Islet precursor cell (in vitro differentiated cells): ENCODE measurements at regions not wholly inside any gene's neighbourhood (a gene's known extent, or its start where the extent isn't known, plus 50 kb on each side); places are given as distances from the start of the nearest gene placed in this dataset.
"Not testable (repeated sequence)": the region's sequence is repeated elsewhere in the genome, so short reads cannot be mapped to it uniquely, and the experiment has no call there.

Experiments used
- DNase-seq: peaks from one replicate; pipeline ENCODE4 v3.0.0-alpha.2; 2018

DNA sequence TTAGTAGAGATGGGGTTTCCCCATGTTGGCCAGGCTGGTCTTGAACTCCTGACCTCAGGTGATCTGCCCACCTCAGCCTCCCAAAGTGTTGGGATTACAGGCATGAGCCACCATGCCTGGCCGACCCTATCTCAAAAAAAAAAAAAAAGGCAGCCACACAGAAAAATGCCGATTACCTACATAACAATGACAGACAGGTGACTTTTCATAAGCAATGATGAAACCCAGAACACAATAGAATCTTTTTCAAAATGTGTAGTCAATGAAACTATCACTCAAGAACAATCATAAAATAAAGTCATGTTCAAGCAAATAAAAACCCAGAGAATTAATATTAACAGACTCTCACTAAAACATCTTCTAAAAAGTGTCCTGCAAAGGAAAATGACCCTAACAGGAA, 135.6 kb upstream of the MVB12B start:
- not testable (repeated sequence) for DNase-seq

DNA sequence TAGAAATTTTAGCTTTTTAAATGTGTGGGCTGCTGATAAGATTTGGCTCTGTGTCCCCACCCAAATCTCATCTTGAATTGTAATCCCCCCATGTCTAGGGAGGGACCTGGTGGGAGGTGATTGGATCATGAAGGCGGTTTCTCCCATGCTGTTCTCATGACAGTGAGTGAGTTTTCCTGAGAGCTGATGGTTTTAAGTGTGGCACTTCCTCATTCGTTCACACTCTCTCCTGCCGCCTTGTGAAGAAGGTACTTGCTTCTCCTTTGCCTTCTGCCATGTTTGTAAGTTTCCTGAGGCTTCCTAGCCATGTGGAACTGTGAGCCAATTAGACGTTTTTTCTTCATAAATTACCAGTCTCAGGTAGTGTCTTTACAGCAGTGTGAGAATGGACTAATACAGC, 127.8 kb upstream of the MVB12B start:
- no peak for DNase-seq

DNA sequence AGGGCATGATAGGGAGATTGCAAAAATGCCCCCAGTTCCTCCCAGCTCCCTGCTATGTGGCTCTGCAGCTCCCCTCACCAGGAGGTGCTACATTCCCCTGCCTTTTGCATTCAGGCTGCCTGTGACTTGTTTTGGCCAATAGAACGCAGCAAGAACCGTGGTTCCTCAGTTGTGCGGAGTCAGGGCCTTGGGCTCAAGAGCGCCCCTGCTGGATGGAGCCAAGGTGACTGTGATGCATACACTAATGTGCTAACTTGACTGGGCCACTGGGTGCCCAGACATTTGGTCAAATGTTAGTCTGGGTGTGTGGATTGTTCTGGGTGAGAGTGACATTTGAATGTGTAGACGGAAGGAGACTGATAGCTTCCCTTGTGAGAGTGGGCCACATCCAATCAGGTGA, 123.3 kb upstream of the MVB12B start:
- DNase-seq, result no peak

DNA sequence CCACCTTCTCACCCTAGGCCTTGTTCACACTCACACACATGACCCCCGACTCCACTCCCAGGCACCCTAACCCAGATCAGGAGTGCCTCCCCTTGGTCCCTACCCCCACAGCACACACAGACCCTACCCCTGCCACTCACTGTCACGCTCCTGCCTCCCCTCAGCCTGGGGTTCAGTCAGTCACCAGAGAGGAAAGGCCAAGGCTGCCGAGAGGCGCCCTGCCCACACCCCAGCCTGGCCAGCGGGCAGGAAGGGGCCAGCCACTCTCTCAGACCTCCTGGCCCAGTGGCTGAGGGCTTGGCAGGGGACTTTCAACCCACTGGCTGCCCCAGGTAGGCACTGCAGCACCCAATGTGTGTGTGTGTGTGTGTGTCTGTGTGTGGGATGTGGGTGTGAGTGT, 122.4 kb upstream of the MVB12B start:
- DNase-seq, result no peak

DNA sequence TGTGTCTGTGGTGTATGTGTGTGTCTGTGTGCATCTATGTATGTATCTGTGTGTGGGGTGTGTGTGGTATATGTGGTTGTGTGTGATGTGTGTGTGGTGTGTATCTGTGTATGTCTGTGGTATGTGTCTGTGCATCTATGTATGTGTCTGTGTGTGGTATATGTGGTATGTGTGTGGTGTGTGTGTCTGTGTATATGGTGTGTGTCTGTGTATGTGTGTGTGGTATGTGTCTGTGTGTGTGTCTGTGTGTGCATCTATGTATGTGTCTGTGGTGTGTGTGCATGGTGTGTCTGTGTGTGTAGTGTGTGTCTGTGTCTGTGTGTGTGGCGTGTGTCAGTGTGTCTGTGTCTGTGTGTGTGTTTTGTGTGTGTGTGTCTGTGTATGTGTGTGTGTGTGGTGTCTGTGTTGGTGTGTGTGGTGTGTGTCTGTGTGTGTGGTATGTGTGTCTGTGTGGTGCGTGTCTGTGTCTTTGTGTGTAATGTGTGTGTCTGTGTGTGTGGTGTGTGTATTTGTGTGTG, 121.9 kb upstream of the MVB12B start:
- DNase-seq, result no peak

DNA sequence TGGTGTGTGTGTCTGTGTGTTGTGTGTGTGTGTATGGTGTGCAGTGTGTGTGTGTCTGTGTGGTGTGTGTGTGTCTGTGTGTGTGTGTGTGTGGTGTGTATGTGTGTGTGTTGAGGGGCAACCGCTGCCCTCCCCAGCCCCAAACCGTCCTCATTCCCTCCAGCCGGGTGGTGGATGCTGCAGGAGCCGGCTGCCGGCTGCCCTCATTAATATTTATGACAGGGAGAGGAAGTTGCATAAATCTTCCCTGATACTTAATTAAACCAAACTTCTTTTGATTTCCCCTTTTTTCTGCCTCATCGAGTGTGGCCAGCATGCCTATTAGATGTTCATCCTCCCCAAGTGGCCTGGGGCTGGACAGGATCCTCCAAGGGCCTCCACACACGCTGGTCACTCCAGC, 121.4 kb upstream of the MVB12B start:
- DNase-seq, result no peak

DNA sequence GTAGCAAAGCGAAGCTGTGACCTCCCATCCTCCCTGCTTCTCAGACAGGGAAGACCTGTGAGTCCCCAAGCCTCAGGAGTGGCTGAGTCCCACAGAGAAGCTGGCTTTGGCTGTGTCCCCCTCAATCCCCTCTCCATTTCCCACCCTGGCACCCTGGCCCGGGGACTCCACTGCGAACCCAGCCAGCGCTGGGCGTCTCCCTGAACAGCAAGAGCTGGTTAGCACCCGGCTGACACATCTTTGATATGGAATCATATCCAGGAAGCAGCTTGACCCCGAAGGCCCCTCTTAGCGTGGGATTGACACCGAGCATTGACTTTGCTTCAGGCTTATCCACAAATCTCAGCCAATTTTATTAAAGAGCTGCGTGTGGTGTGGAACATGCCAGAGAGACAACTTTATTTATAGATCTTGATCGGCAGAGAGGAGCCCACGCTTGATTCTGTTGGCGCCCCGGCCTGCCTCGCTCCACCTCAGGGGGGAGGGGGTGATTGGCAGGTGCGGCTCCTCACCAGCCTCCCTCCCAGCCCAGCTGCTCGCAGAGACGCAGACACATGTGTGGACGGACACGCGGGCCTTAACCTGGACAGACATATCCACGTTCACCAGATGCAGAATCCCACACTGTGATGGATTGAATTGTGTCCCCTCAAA, 120.7 kb upstream of the MVB12B start:
- no peak for DNase-seq

DNA sequence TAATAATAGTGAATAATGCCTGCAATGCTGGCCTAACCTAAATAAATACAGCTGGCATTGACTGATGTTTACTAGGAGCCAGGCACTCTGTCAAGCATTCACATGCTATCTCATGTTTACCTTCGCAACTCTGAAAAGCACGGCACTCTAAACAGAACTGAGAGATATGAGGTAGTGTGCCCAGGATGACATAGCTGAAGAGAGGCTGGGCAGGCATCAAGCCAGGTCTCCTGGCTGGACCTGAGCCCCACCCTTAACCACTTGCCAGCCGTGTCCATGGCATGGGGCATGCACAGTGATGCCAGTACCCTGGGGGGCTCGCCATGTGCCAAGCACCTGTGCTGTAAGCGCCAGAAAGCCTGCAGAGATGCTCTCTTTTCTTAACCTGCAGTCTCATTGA, 119.4 kb upstream of the MVB12B start:
- DNase-seq, result no peak

DNA sequence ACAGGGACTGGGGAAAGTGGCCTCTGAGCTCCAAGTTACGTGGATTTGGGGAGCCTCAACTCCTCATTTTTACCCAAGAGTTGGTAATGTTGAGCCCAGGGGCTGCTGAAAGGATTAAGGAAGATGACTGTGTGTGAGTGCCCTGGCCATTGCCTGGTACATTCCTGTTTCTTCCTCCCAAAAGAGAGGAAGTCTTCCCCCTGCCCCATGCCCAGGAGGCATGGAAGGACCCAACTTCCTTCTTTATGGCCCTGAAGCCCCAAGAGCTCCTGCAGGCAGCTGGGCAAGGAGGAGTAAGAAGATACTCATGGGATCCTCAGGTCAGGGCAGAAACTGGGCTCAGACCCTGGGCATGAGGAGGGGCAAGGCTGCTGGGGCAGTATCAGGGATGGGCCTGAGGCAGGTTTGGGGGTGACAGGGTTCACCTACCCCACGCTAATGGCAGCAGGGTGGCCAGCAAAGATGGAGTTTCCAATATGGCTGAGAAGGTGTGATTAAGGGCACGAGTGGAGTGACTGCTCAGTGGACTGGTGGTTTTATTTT, 118.3 kb upstream of the MVB12B start:
- no peak for DNase-seq

DNA sequence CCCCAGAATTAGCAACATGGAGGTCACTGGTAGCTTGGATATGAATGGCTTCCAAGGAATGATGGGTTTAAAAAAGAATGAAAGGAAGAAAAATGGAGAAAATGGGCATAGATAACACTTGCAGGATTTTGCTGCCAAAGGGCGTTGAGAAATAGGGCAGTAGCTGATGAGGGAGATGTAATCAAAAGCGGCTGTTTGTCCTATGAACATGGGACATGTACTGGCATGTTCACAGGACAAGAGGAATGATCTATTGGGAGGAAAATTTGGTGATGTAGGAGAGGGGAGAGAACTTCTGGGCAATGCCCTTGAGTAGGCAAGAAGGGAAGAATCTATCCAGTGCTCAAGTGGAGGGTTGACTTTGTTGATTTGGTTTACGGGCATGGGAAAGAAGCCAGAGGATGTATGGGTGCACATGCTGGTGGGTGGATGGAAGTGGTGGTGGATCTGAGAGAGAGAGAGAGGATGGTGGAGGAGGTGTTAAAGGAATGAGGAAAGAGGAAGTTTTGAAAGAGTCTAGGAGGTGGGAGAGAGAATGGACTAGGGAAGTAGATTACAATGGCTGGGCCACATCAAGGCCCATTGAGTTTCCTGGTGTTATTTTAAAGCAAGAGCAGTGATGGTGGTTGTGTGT, 115.1 kb upstream of the MVB12B start:
- DNase-seq, result no peak

DNA sequence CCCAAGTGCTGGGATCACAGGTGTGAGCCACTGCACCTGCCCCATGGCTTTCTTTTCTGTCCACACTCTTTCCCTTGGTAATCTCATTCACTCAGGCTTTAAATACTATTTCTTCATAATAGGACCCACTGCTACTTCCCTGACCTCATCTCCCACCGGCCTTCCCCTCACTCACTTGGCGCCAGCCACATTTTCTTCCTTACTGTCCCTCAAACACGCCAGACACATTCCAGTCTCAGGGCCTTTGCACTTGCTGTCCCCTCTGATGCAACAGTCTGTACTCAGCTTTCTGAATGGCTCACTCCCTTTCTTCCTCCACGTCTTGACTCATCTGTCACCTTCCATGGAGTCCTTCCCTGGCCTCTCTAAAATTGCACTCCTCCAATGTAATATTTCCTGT, 111.1 kb upstream of the MVB12B start:
- peak; percentile 21 for DNase-seq

DNA sequence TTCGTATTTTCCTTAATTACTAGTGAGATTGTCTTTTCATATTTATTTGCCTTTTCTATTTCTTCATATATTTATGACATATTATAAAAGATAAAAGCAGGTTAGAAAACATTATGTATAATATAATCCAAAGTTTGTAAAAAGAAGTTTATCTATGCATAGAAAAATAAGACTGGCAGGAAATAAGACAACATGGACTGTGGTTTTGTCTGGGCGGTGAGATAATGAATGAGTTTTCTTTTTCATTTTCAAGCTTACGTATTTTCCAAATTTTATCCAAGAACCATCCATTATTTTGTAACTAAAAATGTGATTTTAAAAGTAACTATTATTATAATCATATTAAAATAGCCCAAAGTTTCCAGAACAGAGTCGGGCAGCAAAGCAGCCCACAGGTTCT, 109.8 kb upstream of the MVB12B start:
- DNase-seq, result no peak

DNA sequence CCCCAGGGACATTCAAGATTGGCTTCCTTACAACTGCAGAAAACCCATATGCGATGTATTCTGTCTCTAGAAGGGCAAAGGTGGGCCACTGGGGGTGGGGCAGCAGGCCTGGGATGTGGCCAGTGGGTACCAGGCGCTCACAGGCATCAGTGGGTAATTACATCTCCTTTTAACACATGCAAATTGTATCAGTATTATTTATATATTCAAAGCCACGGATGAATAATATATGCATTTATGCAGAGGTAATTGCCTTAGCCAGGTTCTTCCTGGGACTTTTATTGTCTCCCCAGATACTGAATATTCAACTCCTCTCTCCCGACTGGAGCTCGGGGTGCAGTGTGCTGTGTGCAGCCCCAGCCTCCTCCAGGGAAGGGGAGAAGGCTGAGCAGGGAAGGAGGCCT, 109.4 kb upstream of the MVB12B start:
- peak; percentile 19 for DNase-seq

DNA sequence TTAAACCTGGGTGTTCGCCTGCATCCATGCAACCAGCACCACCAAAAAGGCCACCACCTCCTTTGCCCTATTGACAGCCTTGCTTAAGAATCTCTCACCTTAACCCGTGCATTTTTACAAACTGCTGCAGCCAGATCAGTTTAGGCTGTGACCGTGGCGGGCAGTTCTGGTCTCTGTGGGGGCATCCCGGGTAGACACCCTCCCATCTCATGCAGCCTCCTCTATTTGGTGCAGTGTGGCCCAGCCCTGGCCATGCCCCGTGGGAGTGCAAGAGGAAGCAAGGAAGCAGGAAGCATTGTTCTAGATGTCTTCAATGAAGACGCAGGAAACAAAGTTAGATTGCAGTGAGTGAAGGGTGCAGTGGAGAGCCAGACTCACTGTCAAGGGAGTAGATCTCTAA, 108.8 kb upstream of the MVB12B start:
- no peak for DNase-seq

DNA sequence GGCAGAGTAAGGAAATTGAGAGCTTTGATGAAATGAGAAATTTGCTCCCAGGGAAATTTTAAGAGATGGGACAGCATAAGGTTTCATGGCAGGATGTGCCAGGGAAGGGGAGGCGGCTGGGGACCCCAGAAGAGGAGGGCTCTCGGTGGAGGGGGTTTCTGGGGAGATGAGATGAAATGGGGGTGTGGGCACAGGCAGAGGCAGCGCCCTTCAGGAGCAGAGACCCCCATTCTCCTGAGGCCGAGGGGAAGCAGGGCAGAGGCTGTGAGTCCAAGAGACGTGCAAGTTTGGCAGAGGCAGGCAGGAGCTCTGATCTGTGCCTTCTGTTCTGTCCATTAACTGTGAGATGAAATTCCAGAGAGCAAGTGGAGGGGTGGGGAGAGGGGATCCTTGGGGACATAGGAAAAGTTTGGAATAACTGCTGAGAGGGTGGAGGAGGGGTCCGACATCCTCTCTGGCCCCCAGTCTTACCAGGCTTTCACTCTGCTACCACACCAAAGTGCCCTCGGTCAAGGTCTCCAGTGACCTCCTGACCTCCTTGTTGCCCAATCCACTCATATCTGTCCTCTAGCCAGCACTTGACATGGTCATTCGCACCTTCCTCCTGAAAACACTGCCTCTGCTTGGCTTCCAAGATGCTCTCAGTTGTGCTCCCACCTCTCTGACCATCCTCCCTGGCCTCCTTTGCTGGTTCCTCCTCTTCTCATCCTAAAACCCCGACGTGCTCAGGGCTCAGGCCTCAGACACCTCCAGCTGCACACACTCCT, 108.1 kb upstream of the MVB12B start:
- DNase-seq, result no peak

DNA sequence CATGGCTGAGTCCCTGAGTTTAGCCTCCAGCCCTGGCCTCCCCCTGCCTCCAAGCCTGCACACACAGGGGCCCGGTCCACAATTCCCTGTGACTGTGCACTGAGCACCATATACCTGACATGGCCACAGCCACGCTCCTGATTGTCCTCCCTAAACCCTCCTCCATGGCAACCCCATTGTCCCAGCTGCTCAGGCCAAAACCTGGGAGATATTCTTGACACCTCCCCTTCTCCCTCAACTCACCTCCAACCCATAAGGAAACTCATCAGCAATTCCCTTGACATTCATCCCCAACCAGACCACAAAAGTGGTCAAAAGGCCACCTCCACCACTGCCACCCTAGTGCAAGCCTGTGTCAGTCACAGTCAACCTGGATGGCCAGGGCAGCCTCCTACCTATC, 107.5 kb upstream of the MVB12B start:
- no peak for DNase-seq

DNA sequence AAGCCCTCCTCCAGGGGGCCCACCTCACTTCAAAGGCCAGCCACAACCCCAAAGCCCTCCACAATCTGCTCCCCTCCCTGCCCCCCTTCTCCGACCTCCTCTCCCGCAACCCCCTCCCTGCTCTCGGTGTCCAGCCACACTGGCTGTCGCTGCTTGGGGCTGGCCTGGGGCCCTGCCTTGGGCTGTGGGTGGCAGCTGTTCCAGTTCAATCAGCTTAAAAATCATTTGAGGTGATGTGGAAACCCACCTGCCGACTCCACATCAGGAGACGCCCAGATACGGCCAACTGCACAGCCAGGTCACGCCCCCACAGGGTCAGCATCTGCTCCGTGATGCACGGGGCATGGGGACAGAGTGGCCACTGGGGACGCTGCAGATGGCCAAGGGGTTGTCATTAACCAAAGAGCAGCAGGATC, 107.0 kb upstream of the MVB12B start:
- DNase-seq, result no peak

DNA sequence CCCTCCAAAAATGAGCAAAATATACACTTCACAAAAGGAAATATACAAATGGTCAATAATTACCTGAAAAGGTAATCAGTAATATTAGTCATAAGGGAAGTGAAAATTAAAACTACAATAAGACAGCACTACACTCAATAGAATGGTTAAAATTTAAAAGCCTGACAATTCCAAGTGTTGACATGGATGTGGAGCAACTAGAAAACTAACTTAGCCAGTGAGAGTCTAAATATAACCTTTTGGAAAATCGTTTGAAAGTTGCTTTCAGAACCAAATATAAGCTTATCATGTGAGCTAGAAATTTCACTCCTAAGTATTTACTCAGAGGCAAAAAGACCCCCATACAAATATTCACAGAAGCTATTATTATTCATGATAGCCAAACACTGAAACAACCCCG, 105.1 kb upstream of the MVB12B start:
- no peak for DNase-seq

DNA sequence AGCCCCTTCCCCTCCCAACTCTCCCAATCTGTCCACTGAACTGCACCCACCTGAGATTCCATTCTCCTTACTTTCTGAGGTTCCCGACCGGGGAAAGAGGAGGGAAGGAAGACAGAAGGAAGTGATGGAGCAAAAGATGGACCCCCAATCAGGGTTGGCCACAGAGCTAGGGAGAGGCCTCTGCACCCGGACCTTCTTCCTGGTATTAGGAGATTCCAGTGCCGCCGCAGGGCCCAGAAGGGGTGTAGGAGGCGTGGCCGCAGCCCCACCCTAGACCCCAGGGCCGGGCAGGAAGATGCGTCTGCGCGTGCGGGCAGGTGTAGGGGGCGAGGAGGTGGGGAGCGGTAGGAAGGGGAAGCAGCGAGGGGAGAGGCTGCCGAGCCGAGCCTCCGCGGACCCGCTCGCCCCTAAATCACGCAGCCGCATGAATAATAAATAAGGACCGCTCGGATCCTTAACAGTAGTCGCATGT, 104.2 kb upstream of the MVB12B start:
- no peak for DNase-seq

DNA sequence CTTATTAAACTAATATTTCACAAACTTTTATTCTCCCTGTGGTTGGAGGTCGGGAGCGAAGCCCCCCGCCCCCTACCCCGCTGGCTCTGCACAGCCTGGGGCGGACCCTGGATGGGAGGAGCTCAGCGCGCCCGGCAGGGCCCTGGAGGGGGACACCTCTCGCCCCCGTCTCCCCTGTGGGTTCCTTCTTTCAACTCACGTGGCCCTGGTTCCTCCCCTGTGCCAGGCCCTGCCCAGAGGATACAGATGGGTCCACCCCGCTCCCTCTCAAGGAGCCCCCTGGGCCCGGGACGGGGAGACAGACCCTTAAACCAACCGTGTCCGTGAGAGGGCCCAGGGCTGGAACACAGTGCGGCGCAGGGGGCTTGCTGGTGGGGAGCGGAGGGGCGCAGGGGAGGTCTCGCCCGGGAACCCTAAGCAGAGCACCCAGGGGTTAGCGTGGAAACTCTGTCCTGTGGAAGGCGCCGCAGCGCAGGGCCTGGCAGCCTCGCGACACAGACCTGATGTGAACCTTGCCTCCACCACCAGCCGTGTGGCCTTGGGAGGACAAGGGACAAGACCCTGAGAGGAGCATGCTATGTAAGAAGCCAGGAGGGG, 103.7 kb upstream of the MVB12B start:
- DNase-seq, result no peak

DNA sequence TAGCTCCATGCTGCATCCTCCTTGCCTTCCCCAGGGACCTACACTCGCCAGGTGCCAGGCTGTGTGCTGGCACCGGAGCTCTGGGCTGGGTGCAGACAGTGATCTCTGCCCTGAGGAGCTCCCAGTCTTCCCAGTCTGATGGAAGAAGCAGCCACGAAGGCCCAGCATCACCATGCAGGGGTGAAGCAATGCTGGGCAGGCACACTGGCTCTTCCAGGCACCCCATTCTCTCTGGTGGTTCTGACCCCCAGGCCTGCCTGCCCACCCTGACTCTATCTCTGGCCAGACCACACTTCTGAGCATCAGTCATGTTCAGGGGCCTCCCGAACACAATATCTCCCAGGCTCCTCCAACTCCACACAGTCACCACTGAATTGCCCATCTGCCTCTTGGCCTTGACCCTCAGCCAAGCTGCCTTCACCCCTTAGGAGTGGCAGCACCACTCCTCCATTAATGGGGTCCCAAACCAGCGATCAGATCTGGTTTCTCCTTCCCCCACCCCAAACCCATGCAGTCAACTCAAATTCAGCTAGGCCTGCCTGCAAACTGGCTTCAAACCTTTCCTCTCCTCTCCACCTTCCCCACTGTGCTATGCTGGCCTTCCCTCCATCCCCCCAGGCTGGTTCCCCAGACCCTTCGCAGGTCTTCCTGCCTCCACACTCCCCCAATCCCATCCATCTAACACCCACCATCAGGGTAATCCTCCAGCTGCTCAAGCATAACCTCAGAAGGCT, 102.7 kb upstream of the MVB12B start:
- DNase-seq, result no peak
